ENCODE measurements at regions not wholly inside any gene's neighbourhood (a gene's known extent, or its start where the extent isn't known, plus 50 kb on each side); places are given as distances from the start of the nearest gene placed in this dataset.

GRCh38 chr10:62617652-62618051 is 186.9 kb upstream of the ADO start:
- WGBS, 2 donors = 80 to 81% methylated on average over 9 of the region's 9 CpGs
- no peak for DNase-seq
- no peaks in the 10 kb centered on the region for H3K36me3 ChIP-seq (ENCODE audit: low read depth, missing control alignments)
- H3K27me3 ChIP-seq = no peaks in the 10 kb centered on the region
- intact Hi-C loops (cut with DNase I; ENCODE audit: low total_unique reads) = no loop called here
- H3K4me1 ChIP-seq = no peaks in the 10 kb centered on the region
- no peaks in the 10 kb centered on the region for H3K9me3 ChIP-seq
- H3K4me3 ChIP-seq = no peak overlapping the region
- TF ChIP-seq CTCF (IDR thresholded peaks at IDR 0.05) (no peak), POLR2A (IDR thresholded peaks at IDR 0.05) (no peak)
- no peak overlapping the region for H3K27ac ChIP-seq

- Histone ChIP-seq H3K4me1 (no peaks in the 10 kb centered on the region), H3K4me3 (no peak overlapping the region), H3K36me3 (ENCODE audit: low read depth, missing control alignments) (no peaks in the 10 kb centered on the region), H3K27ac (no peak overlapping the region), H3K27me3 (no peaks in the 10 kb centered on the region), H3K9me3 (no peaks in the 10 kb centered on the region)
- intact Hi-C loops (cut with DNase I; ENCODE audit: low total_unique reads) = no loop called here
- no peak for TF ChIP-seq POLR2A (IDR thresholded peaks at IDR 0.05)
- TF ChIP-seq CTCF (IDR thresholded peaks at IDR 0.05) = no peak
- 77 to 97% methylated on average over 5 of the region's 5 CpGs for WGBS, 2 donors
- no peak for DNase-seq
Measured at GRCh38 chr10:62618054-62618453, 186.5 kb upstream of the ADO start.

GRCh38 chr10:62618576-62619412 is 185.7 kb upstream of the ADO start:
- WGBS, 2 donors = 84% methylated on average over 7 of the region's 7 CpGs
- H3K4me1 ChIP-seq = no peaks in the 10 kb centered on the region
- no peak for DNase-seq

GRCh38 chr10:62619413-62619738 is 185.1 kb upstream of the ADO start:
- H3K27ac ChIP-seq = no peak overlapping the region
- no peaks in the 10 kb centered on the region for H3K36me3 ChIP-seq (ENCODE audit: low read depth, missing control alignments)
- intact Hi-C loops (cut with DNase I; ENCODE audit: low total_unique reads) = no loop called here
- no peaks in the 10 kb centered on the region for H3K27me3 ChIP-seq
- no peak for DNase-seq
- WGBS, 2 donors = 56 to 61% methylated on average over 2 of the region's 2 CpGs
- no peaks in the 10 kb centered on the region for H3K4me1 ChIP-seq
- TF ChIP-seq POLR2A (IDR thresholded peaks at IDR 0.05) = no peak
- no peak for TF ChIP-seq CTCF (IDR thresholded peaks at IDR 0.05)
- no peaks in the 10 kb centered on the region for H3K9me3 ChIP-seq
- H3K4me3 ChIP-seq = no peak overlapping the region

More at GRCh38 chr10:62618576-62619412, 185.7 kb upstream of the ADO start:
- Histone ChIP-seq H3K36me3 (ENCODE audit: low read depth, missing control alignments) (no peaks in the 10 kb centered on the region), H3K9me3 (no peaks in the 10 kb centered on the region), H3K27ac (no peak overlapping the region), H3K4me3 (no peak overlapping the region), H3K27me3 (no peaks in the 10 kb centered on the region)
- intact Hi-C loops (cut with DNase I; ENCODE audit: low total_unique reads) = no loop called here
- TF ChIP-seq POLR2A (IDR thresholded peaks at IDR 0.05) (no peak), CTCF (IDR thresholded peaks at IDR 0.05) (no peak)

- WGBS, 2 donors = 67 to 97% methylated on average over 1 to 2 of the region's 2 CpGs
- no peaks in the 10 kb centered on the region for H3K9me3 ChIP-seq
- H3K27ac ChIP-seq = no peak overlapping the region
- DNase-seq = no peak
- TF ChIP-seq CTCF (IDR thresholded peaks at IDR 0.05) (no peak), POLR2A (IDR thresholded peaks at IDR 0.05) (no peak)
- H3K4me3 ChIP-seq = no peak overlapping the region
- H3K36me3 ChIP-seq (ENCODE audit: low read depth, missing control alignments) = no peaks in the 10 kb centered on the region
- intact Hi-C loops (cut with DNase I; ENCODE audit: low total_unique reads) = no loop called here
- H3K4me1 ChIP-seq = no peaks in the 10 kb centered on the region
- H3K27me3 ChIP-seq = no peaks in the 10 kb centered on the region
Measured at GRCh38 chr10:62620491-62620890, 184.0 kb upstream of the ADO start.

Data from testis (tissue), 2 donors.